ENCODE measurements at regions not wholly inside any gene's neighbourhood (a gene's known extent, or its start where the extent isn't known, plus 50 kb on each side); places are given as distances from the start of the nearest gene placed in this dataset.

DNA sequence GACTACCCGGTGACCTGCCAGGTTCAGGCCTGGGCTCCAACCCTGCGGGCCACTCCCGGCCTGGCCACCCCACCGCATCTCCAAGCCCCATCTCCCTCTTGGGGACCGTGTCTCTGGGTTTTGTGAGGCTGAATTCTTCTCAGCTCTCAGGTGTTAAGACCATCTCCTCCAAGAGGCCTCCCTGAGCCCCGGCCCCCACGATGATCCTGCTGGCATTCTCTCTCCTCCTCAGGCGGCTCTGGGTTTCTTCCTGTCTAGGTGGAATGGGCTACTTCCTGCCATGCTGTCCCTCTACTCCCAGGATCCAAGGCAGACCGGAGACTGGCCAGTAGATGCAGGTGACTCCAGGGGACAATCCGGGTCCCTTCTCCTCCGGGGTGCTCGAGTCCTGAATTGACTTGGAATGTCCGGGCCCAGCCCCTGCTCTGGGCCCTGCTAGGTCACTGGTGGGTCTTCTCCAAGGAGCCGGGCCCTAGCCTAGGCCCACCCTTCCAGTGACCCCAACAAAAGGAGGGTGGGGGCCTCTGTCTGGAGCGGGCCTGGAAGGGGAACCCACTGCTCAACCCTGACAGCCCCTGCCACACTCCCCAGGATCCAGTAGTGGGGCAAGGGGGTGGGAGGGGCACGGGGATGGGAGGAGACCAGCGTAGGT, 219.8 kb downstream of the C9orf50 start:
- Histone ChIP-seq H3K27ac (ENCODE audit: low read depth in 1 of 2, low read length in 1 of 2) (peak overlapping the region in 1 of 2 donors; percentile 2), H3K9ac (ENCODE audit: insufficient read depth in 1 of 2, low read length in 2 of 2) (no peak overlapping the region), H3K36me3 (ENCODE audit: control insufficient read depth in 4 of 4, insufficient read depth in 4 of 4, low read length in 4 of 4) (no peaks in the 10 kb centered on the region), H3K4me3 (no peak overlapping the region), H3K27me3 (ENCODE audit: control insufficient read depth in 3 of 3, insufficient read depth in 3 of 3, low read length in 2 of 3) (no peaks in the 10 kb centered on the region), H3K4me1 (ENCODE audit: control insufficient read depth in 5 of 5, insufficient read depth in 5 of 5, low read length in 5 of 5) (peaks cover 0 to 36% (median 4%) of the 10 kb centered on the region in 5 donors), H3K9me3 (ENCODE audit: control insufficient read depth in 4 of 4, insufficient read depth in 3 of 4, low read length in 3 of 4) (no peaks in the 10 kb centered on the region)
- no peak for DNase-seq
- ATAC-seq (ENCODE audit: insufficient read depth, low FRiP score): no peak
- WGBS, 2 donors: 80 to 88% methylated on average over 17 of the region's 17 CpGs
- TF ChIP-seq, protein P1, sequence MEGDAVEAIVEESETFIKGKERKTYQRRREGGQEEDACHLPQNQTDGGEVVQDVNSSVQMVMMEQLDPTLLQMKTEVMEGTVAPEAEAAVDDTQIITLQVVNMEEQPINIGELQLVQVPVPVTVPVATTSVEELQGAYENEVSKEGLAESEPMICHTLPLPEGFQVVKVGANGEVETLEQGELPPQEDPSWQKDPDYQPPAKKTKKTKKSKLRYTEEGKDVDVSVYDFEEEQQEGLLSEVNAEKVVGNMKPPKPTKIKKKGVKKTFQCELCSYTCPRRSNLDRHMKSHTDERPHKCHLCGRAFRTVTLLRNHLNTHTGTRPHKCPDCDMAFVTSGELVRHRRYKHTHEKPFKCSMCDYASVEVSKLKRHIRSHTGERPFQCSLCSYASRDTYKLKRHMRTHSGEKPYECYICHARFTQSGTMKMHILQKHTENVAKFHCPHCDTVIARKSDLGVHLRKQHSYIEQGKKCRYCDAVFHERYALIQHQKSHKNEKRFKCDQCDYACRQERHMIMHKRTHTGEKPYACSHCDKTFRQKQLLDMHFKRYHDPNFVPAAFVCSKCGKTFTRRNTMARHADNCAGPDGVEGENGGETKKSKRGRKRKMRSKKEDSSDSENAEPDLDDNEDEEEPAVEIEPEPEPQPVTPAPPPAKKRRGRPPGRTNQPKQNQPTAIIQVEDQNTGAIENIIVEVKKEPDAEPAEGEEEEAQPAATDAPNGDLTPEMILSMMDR (IDR thresholded peaks at IDR 0.05; ENCODE audit: control extremely low read depth, extremely low read depth): no peak

DNA sequence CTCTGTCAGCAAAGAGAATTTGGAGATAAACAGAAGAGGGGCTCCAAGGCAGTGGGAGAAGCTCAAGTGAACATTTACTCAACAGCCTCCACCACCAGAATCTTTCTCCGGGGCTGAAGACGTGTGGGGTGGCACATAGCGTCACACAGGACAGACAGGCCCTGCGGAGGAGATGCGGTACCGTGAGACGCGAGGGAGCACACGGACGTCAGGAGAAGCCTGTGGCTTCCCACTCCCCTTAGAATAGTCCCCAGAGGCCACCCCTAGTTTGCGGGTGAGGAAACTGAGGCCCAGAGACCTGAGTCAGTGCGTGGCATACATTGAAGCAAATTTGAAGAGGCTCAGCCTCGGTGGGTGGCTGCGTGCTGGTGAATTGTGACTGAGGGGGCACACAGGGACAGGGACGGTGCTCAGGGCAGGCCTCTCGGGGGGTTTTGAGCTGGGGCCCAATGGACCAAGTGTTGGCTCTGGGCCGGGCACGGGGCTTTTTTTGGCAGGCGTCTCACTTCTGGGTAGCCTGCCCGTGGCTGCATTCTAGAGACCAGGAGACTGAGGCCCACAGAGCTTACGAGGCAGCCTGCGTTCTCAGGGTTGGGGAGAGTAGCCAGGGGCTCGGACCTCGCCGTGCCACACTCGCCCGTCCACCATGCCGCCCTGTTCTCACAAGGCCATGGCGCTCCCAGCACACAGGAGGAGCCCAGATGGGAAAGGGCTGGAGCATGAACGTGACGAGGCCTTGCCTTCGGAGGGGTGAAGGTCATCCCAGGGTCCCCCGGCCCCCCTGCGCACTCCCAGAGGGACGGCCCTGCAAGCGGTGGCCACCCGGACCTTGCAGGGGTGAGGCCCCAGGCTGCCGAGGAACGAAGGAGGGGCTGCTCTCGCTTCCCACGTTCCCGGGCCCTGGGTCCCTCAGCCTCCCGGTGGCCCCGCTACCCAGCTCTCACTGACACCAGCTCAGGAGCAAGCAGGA, 220.6 kb downstream of the C9orf50 start:
- no peak overlapping the region for H3K9ac ChIP-seq (ENCODE audit: insufficient read depth in 1 of 2, low read length in 2 of 2)
- H3K36me3 ChIP-seq (ENCODE audit: control insufficient read depth in 4 of 4, insufficient read depth in 4 of 4, low read length in 4 of 4): no peaks in the 10 kb centered on the region
- TF ChIP-seq, protein P1 (IDR thresholded peaks at IDR 0.05; ENCODE audit: control extremely low read depth, extremely low read depth): no peak
- peaks cover 0 to 5% (median 0%) of the 10 kb centered on the region in 4 donors for H3K9me3 ChIP-seq (ENCODE audit: control insufficient read depth in 4 of 4, insufficient read depth in 3 of 4, low read length in 3 of 4)
- H3K27ac ChIP-seq (ENCODE audit: low read depth in 1 of 2, low read length in 1 of 2): no peak overlapping the region
- 89 to 93% methylated on average over 44 of the region's 44 CpGs for WGBS, 2 donors
- DNase-seq (no peak), ATAC-seq (ENCODE audit: insufficient read depth, low FRiP score) (no peak)
- H3K27me3 ChIP-seq (ENCODE audit: control insufficient read depth in 3 of 3, insufficient read depth in 3 of 3, low read length in 2 of 3): no peaks in the 10 kb centered on the region
- H3K4me1 ChIP-seq (ENCODE audit: control insufficient read depth in 5 of 5, insufficient read depth in 5 of 5, low read length in 5 of 5): peaks cover 0 to 33% (median 4%) of the 10 kb centered on the region in 5 donors
- H3K4me3 ChIP-seq: no peak overlapping the region

DNA sequence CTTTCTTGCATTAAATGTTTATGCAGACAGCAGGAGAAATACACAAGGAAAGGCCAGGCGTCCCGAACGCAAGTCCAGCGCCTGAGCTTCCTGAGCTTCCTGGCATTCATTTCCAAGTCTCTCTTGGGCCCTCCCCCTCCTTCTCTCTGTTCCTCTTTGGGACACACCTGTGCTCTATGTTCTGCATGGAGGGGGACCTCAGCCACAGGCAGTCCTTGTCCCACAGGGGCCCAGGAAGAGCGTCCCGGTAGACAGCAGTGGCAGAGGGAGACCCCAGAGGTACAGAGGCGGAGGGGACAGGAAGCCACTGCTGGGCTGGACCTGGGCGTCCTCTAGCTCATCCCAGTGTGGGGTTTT, 221.3 kb downstream of the C9orf50 start:
- Histone ChIP-seq H3K27me3 (ENCODE audit: control insufficient read depth in 3 of 3, insufficient read depth in 3 of 3, low read length in 2 of 3) (no peaks in the 10 kb centered on the region), H3K9me3 (ENCODE audit: control insufficient read depth in 4 of 4, insufficient read depth in 3 of 4, low read length in 3 of 4) (peaks cover 0 to 5% (median 0%) of the 10 kb centered on the region in 4 donors), H3K9ac (ENCODE audit: insufficient read depth in 1 of 2, low read length in 2 of 2) (no peak overlapping the region), H3K4me1 (ENCODE audit: control insufficient read depth in 5 of 5, insufficient read depth in 5 of 5, low read length in 5 of 5) (peaks cover 0 to 29% (median 4%) of the 10 kb centered on the region in 5 donors), H3K27ac (ENCODE audit: low read depth in 1 of 2, low read length in 1 of 2) (no peak overlapping the region), H3K4me3 (no peak overlapping the region), H3K36me3 (ENCODE audit: control insufficient read depth in 4 of 4, insufficient read depth in 4 of 4, low read length in 4 of 4) (no peaks in the 10 kb centered on the region)
- DNase-seq (no peak), ATAC-seq (ENCODE audit: insufficient read depth, low FRiP score) (no peak)
- 40 to 52% methylated on average over 8 of the region's 8 CpGs for WGBS, 2 donors
- TF ChIP-seq, protein P1 (IDR thresholded peaks at IDR 0.05; ENCODE audit: control extremely low read depth, extremely low read depth): no peak

Data from lung (tissue), 11 donors.